Adrenal gland (tissue), 5 donors: ENCODE measurements at regions not wholly inside any gene's neighbourhood (a gene's known extent, or its start where the extent isn't known, plus 50 kb on each side); places are given as distances from the start of the nearest gene placed in this dataset.
"Not testable (repeated sequence)": the region's sequence is repeated elsewhere in the genome, so short reads cannot be mapped to it uniquely, and the experiment has no call there.

Experiments
- POLR2A ChIP-seq, 2 donors: fragments of 450-650 bp; IDR thresholded peaks; one replicate each; pipeline ENCODE4 v1.6.1; 2017; ENCODE audit warnings: antibody characterized with exemption in 2 of 2, mild to moderate bottlenecking in 2 of 2, moderate library complexity in 1 of 2
- TF ChIP-seq, protein P1 (sequence below), 6 experiments: fragments of 450-650 bp in 4 of 6; fragments of 200-600 bp in 2 of 6; sonication (generic) in 1 of 6; IDR thresholded peaks; 1 replicate in 5 of 6; 2 replicates in 1 of 6; pipeline versions ENCODE4 v1.5.1 to v1.8.0; 2016 to 2021; ENCODE audit warnings: antibody characterized with exemption in 6 of 6, mild to moderate bottlenecking in 2 of 6, moderate library complexity in 1 of 6
- donor health status: DM: no; HTN: no; CAD: no.

GRCh38 chr20:48440261-48440660 is 387.5 kb downstream of the PREX1 start:
- TF ChIP-seq, protein P1, sequence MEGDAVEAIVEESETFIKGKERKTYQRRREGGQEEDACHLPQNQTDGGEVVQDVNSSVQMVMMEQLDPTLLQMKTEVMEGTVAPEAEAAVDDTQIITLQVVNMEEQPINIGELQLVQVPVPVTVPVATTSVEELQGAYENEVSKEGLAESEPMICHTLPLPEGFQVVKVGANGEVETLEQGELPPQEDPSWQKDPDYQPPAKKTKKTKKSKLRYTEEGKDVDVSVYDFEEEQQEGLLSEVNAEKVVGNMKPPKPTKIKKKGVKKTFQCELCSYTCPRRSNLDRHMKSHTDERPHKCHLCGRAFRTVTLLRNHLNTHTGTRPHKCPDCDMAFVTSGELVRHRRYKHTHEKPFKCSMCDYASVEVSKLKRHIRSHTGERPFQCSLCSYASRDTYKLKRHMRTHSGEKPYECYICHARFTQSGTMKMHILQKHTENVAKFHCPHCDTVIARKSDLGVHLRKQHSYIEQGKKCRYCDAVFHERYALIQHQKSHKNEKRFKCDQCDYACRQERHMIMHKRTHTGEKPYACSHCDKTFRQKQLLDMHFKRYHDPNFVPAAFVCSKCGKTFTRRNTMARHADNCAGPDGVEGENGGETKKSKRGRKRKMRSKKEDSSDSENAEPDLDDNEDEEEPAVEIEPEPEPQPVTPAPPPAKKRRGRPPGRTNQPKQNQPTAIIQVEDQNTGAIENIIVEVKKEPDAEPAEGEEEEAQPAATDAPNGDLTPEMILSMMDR (IDR thresholded peaks at IDR 0.05) = not testable (repeated sequence)
- not testable (repeated sequence) for TF ChIP-seq POLR2A (IDR thresholded peaks at IDR 0.05)
